ENCODE measurements at regions not wholly inside any gene's neighbourhood (a gene's known extent, or its start where the extent isn't known, plus 50 kb on each side); places are given as distances from the start of the nearest gene placed in this dataset.

DNA sequence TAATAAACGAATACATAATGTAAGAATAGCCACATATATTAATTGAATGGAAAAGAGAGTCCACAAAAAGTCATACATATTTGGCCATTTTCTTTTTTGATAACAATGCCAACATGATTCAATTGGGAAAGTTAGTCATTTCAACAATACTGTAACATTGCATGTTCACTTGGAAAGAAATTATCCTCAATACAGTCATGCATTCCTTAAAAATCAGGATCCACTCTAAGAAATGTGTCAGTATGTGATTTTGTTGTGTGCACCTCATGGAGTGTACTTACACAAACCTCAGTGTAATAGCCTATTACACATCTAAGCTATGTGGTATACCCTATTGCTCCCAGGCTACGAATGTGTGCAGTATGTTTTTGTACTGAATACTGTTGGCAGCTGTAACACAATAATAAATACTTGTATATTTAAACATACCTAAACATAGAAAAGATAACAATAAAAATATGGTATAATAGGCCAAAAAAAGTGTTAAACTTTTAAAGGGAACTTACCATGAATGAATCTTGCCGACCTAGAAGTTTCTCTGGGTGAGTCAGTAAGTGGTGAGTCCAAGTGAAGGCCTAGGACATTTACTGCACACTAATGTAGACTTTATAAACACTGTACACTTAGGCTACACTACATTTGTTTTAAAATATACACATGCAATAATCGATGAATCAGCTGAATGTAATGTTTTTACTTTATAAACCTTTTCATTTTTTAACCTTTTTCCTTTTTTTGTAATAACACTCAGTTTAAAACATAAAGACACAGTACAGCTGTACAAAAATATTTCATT is 806.8 kb downstream of the PCDH18 start:
- WGBS: 74% methylated on average over 4 of the region's 4 CpGs
- Histone ChIP-seq H3K36me3 (ENCODE audit: insufficient read depth) (no peaks in the 10 kb centered on the region), H3K4me1 (ENCODE audit: insufficient read depth) (no peaks in the 10 kb centered on the region), H3K4me3 (ENCODE audit: low read depth, low read length) (no peak overlapping the region), H3K27ac (ENCODE audit: low read depth) (no peak overlapping the region)
- DNase-seq (ENCODE audit: extremely low spot score): no peak

DNA sequence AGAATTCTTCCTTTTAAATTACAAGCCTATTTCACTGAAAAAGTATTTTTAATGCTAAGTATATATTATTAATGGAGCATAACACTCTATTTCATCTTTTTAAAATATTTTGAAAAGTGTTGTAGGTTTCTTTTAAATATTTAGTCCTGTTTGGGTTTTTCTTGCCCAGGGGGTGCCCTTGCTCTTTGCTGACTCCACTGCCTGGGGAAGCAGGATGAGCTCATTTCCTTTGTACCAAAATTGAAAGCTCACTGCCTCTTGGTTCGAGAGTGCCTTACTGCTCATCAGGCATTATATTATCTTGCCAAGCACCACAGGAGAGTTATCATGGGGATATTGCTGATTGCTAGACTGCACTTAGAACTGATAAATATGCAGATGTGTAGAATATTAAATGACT is 819.2 kb downstream of the PCDH18 start:
- H3K27ac ChIP-seq (ENCODE audit: low read depth): no peak overlapping the region
- H3K4me3 ChIP-seq (ENCODE audit: low read depth, low read length): no peak overlapping the region
- H3K36me3 ChIP-seq (ENCODE audit: insufficient read depth): no peaks in the 10 kb centered on the region
- H3K4me1 ChIP-seq (ENCODE audit: insufficient read depth): no peaks in the 10 kb centered on the region
- WGBS: 35% methylated on average over 1 of the region's 1 CpG
- DNase-seq (ENCODE audit: extremely low spot score): no peak

DNA sequence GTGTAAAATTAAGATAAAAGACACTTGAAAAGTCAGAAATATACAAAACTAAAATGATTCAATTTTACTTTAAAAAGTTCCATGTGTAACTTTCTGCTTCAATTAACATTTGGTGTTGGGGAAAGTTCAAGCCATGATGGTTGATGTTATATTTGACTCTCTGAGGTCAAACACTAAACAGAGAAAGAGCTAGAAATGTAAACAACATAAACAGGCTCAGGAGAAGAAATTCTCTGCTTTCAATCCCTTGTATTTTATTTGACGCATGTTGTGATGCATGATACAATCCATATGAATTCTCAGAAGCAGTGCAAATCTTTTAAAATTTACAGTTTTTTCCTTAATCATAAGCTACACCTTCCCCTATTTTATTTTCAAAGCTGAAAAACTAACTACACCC is 822.4 kb downstream of the PCDH18 start:
- Histone ChIP-seq H3K4me1 (ENCODE audit: insufficient read depth) (no peaks in the 10 kb centered on the region), H3K4me3 (ENCODE audit: low read depth, low read length) (no peak overlapping the region), H3K36me3 (ENCODE audit: insufficient read depth) (no peaks in the 10 kb centered on the region), H3K27ac (ENCODE audit: low read depth) (no peak overlapping the region)
- 42% methylated on average over 1 of the region's 1 CpG for WGBS
- DNase-seq (ENCODE audit: extremely low spot score): no peak

DNA sequence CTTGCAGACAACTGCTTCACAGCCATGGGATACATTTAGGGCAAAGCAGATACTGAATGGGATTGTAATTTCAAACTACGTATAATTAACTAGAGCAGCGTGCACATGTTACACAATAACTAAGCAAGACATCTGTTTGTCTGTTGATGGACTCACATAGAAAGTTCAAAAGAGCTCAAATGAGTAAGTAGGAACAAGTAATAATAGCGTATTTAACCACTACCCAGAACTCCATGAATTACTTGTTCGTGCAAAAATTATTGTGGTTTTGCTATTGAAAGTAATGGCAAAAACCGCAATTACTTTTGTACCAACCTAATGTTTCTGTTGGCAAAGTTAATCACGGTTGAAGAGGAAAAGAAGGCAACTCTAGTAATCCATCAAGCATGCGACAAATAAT is 825.4 kb downstream of the PCDH18 start:
- Histone ChIP-seq H3K27ac (ENCODE audit: low read depth) (no peak overlapping the region), H3K4me3 (ENCODE audit: low read depth, low read length) (no peak overlapping the region), H3K4me1 (ENCODE audit: insufficient read depth) (no peaks in the 10 kb centered on the region), H3K36me3 (ENCODE audit: insufficient read depth) (no peaks in the 10 kb centered on the region)
- DNase-seq (ENCODE audit: extremely low spot score): no peak
- 97% methylated on average over 7 of the region's 7 CpGs for WGBS

DNA sequence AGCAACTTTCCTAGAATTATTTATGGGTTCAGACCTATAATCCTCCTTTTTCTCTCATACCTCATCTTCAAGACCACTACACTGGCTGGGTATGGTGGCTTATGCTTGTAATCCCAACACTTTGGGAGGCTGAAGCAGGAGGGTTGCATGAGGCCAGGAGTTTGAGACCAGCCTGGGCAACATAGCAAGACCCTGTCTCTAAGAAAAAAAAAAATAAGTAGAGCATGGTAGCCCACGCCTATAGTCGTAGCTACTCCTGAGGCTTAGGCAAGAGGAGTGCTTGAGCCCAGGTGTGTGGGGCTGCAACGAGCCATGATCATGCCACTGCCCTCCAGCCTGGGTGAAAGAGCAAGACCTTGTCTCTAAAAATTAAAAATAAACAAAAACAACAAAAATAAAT is 832.4 kb downstream of the PCDH18 start:
- WGBS: 93% methylated on average over 3 of the region's 3 CpGs
- no peak overlapping the region for H3K4me3 ChIP-seq (ENCODE audit: low read depth, low read length)
- no peak overlapping the region for H3K27ac ChIP-seq (ENCODE audit: low read depth)
- H3K36me3 ChIP-seq (ENCODE audit: insufficient read depth): no peaks in the 10 kb centered on the region
- DNase-seq (ENCODE audit: extremely low spot score): no peak
- H3K4me1 ChIP-seq (ENCODE audit: insufficient read depth): no peaks in the 10 kb centered on the region

DNA sequence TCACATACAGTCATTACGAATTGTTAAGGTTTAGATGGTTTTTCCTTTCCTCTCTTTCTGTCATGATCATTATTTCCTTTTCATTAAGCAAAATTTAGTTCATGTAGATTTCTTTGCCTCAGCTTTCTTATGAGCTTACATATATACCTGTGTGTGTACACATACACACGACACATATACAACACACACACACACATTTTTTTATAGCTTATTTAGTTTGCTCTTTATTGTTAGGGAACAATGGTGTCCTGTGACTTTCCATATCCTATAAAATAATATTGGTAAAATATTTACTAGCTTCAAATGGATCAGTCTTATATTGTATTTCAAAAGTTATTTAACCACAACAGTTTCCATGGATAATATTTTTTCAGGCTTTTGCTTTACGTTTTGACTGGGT is 840.7 kb downstream of the PCDH18 start:
- DNase-seq (ENCODE audit: extremely low spot score): no peak
- 86% methylated on average over 3 of the region's 3 CpGs for WGBS
- Histone ChIP-seq H3K4me1 (ENCODE audit: insufficient read depth) (no peaks in the 10 kb centered on the region), H3K27ac (ENCODE audit: low read depth) (no peak overlapping the region), H3K36me3 (ENCODE audit: insufficient read depth) (no peaks in the 10 kb centered on the region), H3K4me3 (ENCODE audit: low read depth, low read length) (no peak overlapping the region)

DNA sequence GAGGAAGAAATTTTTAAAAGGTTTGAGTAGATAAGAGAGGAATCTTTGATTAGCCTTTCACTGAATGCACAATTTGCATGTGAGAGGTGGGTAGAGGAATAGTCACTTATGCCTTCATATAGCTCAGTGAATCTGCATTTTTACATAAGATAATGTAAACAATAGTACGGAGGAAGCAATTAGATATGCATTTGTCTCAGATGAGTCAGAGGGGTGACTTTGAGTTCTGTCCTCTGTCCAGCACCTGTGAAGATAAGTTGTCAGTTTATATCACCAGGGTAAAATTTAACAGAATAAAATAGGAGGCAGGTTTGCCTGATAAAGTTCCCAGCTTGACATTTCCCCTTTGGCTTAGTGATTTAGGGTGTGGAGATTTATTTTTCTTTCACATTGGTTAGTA is 841.9 kb downstream of the PCDH18 start:
- WGBS: 31% methylated on average over 1 of the region's 1 CpG
- DNase-seq (ENCODE audit: extremely low spot score): no peak

DNA sequence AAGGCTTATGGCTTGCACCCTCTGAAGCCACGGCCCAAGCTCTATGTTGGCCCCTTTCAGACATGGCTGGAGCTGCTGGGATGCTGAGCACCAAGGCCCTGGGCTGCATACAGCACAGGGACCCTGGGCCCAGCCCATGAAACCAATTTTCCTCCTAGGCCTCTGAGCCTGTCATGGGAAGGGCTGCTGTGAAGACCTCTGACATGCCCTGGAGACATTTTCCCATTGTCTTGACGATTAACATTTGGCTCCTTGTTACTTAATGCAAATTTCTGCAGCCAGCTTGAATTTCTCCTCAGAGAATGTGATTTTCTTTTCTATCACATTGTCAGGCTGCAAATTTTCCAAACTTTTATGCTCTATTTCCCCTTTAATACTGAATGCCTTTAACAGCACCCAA is 844.7 kb downstream of the PCDH18 start:
- Histone ChIP-seq H3K4me3 (ENCODE audit: low read depth, low read length) (no peak overlapping the region), H3K27ac (ENCODE audit: low read depth) (no peak overlapping the region), H3K4me1 (ENCODE audit: insufficient read depth) (no peaks in the 10 kb centered on the region), H3K36me3 (ENCODE audit: insufficient read depth) (no peaks in the 10 kb centered on the region)
- DNase-seq (ENCODE audit: extremely low spot score): no peak
- WGBS: 85% methylated on average over 2 of the region's 2 CpGs

More for the DNA sequence above, 841.9 kb downstream of the PCDH18 start:
- no peak overlapping the region for H3K4me3 ChIP-seq (ENCODE audit: low read depth, low read length)
- no peaks in the 10 kb centered on the region for H3K4me1 ChIP-seq (ENCODE audit: insufficient read depth)
- H3K36me3 ChIP-seq (ENCODE audit: insufficient read depth): no peaks in the 10 kb centered on the region
- H3K27ac ChIP-seq (ENCODE audit: low read depth): no peak overlapping the region

DNA sequence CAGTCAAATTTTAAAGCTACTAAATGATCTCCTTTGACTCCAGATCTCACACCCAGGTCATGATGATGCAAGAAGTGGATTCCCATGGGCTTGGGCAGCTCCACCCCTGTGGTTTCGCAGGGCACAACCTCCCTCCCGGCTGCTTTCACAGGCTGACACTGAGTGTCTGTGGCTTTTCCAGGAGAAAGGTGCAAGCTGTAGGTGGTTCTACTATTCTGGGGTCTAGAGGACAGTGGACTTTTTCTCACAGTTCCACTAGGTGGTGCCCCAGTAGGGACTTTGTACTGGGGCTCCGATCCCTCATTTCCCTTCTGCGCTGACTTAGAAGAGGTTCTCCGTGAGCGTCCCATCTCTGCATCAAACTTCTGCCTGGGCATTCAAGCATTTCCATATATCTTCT is 845.2 kb downstream of the PCDH18 start:
- H3K36me3 ChIP-seq (ENCODE audit: insufficient read depth): no peaks in the 10 kb centered on the region
- no peak for DNase-seq (ENCODE audit: extremely low spot score)
- H3K4me1 ChIP-seq (ENCODE audit: insufficient read depth): no peaks in the 10 kb centered on the region
- H3K4me3 ChIP-seq (ENCODE audit: low read depth, low read length): no peak overlapping the region
- WGBS: 94% methylated on average over 6 of the region's 6 CpGs
- H3K27ac ChIP-seq (ENCODE audit: low read depth): no peak overlapping the region

DNA sequence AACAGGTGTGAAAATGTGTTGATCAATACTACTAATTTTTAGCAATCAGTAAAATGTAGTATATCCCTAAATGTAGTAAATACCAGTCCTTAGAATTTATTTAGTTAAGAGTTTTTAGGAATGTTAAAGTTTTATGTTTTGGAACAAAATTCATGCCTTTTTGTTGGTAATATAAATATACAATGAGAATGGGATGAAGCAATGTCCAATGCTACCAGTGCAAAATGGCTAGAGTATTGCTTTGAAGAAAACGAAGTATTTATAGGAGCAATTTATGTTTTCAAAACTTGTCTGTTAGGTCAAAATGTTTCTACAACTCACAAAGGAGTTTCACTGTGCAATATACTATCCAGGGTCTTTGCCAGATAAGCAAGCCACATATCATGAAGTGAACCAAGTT is 851.5 kb downstream of the PCDH18 start:
- whole genome bisulfite sequencing: 47% methylated on average over 1 of the region's 1 CpG

DNA sequence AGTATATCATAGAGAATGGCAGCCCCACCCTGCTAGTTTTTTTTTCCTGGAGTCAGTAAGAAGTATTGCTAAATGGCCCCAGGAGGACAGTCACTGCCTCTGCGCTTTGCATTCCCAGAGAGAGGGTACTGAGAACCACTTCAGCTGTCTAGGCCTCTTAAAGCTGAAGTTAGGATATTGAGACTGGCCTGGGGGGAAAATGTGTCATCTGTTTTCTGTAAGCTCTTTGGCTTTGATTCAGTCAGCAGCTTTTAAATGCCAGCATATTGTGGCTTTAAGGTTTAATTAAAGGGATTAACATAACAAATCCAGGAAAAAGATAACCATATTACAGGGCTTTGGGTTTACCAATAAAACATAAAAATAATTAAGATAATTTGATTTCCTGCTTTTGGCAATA is 852.0 kb downstream of the PCDH18 start:
- H3K4me3 ChIP-seq (ENCODE audit: low read depth, low read length): no peak overlapping the region

More for the DNA sequence above, 851.5 kb downstream of the PCDH18 start:
- no peaks in the 10 kb centered on the region for H3K36me3 ChIP-seq (ENCODE audit: insufficient read depth)
- H3K4me1 ChIP-seq (ENCODE audit: insufficient read depth): no peaks in the 10 kb centered on the region
- no peak for DNase-seq (ENCODE audit: extremely low spot score)
- H3K4me3 ChIP-seq (ENCODE audit: low read depth, low read length): no peak overlapping the region
- H3K27ac ChIP-seq (ENCODE audit: low read depth): no peak overlapping the region

DNA sequence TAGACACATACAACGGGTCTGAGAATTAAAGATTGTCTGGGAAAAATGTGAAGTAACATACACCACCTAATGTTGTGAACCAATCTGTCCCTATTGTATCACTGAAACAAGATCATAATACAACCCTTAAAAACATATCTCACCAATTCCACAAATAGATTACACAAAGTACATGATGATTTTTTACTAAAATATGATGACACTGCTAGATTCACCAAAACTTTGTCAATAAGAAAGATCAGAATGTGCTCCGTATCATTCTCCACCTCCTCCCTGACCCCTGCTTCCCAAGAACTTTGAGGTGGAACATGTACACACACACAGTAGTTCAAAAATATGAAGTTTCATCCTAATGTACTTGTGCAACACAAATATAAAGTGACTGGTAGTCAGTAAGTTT is 862.0 kb downstream of the PCDH18 start:
- no peak for DNase-seq (ENCODE audit: extremely low spot score)
- WGBS: 94% methylated on average over 2 of the region's 2 CpGs
- Histone ChIP-seq H3K4me3 (ENCODE audit: low read depth, low read length) (no peak overlapping the region), H3K36me3 (ENCODE audit: insufficient read depth) (no peaks in the 10 kb centered on the region), H3K27ac (ENCODE audit: low read depth) (no peak overlapping the region), H3K4me1 (ENCODE audit: insufficient read depth) (no peaks in the 10 kb centered on the region)

More for the DNA sequence above, 852.0 kb downstream of the PCDH18 start:
- no peak for DNase-seq (ENCODE audit: extremely low spot score)
- 71% methylated on average over 1 of the region's 1 CpG for WGBS
- Histone ChIP-seq H3K4me1 (ENCODE audit: insufficient read depth) (no peaks in the 10 kb centered on the region), H3K36me3 (ENCODE audit: insufficient read depth) (no peaks in the 10 kb centered on the region), H3K27ac (ENCODE audit: low read depth) (no peak overlapping the region)

DNA sequence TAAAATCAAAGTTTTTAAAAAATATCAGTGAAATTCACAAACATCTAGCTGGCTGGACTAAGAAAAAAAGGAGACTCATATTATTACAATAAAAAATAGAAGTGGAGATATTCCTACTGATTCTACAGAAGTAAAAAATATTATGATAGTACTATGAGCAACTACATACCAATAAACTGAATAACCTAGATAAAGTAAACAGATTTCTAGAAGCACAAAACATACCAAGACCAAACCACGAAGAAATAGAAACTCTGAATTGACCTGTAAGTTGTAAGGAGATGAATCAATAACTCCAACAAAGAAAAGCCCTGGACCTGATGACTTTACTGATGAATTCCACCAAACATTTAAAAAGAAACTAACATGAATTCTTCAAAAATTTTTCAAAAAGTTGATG is 867.3 kb downstream of the PCDH18 start:
- no peaks in the 10 kb centered on the region for H3K4me1 ChIP-seq (ENCODE audit: insufficient read depth)
- WGBS: 76% methylated on average over 1 of the region's 1 CpG
- no peak overlapping the region for H3K4me3 ChIP-seq (ENCODE audit: low read depth, low read length)
- DNase-seq (ENCODE audit: extremely low spot score): no peak
- H3K36me3 ChIP-seq (ENCODE audit: insufficient read depth): no peaks in the 10 kb centered on the region
- H3K27ac ChIP-seq (ENCODE audit: low read depth): no peak overlapping the region

DNA sequence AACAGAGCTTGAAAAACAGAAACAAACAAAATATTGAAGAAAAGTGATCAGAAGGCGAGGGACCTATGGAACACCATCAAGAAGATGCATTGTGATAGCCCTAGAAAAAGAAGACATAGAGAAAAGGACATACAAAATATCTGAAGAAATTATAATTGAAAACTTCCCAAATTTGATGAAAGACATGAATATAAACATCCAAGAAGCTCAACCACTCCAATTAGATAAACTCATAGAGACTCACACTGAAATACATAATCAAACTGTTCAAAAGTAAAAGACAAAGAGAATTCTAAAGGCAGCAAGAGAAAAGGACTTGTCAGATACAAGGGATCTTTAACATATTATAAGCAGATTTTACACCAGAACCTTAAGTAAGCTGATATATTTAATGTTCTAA is 869.8 kb downstream of the PCDH18 start:
- no peaks in the 10 kb centered on the region for H3K4me1 ChIP-seq (ENCODE audit: insufficient read depth)
- no peak overlapping the region for H3K4me3 ChIP-seq (ENCODE audit: low read depth, low read length)
- no peak overlapping the region for H3K27ac ChIP-seq (ENCODE audit: low read depth)
- DNase-seq (ENCODE audit: extremely low spot score): no peak
- H3K36me3 ChIP-seq (ENCODE audit: insufficient read depth): no peaks in the 10 kb centered on the region
- WGBS: 87% methylated on average over 1 of the region's 1 CpG
